ENCODE measurements at regions not wholly inside any gene's neighbourhood (a gene's known extent, or its start where the extent isn't known, plus 50 kb on each side); places are given as distances from the start of the nearest gene placed in this dataset.

DNA sequence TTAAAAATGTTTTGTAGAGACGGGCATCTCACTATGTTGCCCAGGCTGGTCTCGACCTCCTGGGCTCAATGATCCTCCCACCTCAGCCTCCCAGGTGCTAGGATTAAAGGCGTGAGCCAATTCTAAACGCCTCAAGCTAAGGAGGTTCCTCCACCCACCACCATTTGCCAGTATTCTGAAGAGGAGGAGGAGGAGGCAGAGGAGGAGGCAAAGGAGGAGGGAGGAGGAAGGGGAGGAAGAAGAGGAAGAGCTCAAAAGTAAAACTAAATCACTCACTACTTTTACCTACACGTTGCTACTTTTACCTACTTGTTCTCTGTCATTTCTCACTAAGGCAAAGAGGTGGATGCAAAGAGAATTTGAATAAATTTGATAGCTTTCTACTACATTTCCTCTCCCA, 63.6 kb upstream of the ARID1B start:
- TF ChIP-seq CTCF (IDR thresholded peaks at IDR 0.05; ENCODE audit: low read length) = no peak
- TF ChIP-seq EZH2 (optimal IDR thresholded peaks at IDR 0.05; ENCODE audit: low read depth, low read length) = no peak
- no peak for TF ChIP-seq EZH2phosphoT487 (IDR thresholded peaks at IDR 0.05; ENCODE audit: low read length)
